Activated B cell treated with CpG ODN at 0.5 μM for 24 hours (primary cell): ENCODE measurements at regions not wholly inside any gene's neighbourhood (a gene's known extent, or its start where the extent isn't known, plus 50 kb on each side); places are given as distances from the start of the nearest gene placed in this dataset.

Experiments used
- ATAC-seq: fragments of 200-7000 bp; cut with Tn5 transposase; one replicate; pipeline ENCODE4 v1.10.0; 2021; ENCODE audit warnings: low read depth, mild to moderate bottlenecking, moderate library complexity
- CTCF ChIA-PET: fragments of 350-600 bp; sonication (Branson Sonifier 250); formaldehyde crosslinking; loops from one replicate; lab custom pipeline; 2021; ENCODE audit warnings: antibody characterized with exemption; lab: Charles Lee
- POLR2A ChIA-PET: fragments of 350-600 bp; sonication (Branson Sonifier 250); formaldehyde crosslinking; loops from one replicate; lab custom pipeline; 2021; ENCODE audit warnings: antibody characterized with exemption; lab: Charles Lee
- DNase-seq: peaks from one replicate; pipeline ENCODE4 v3.0.0; 2022
- H3K27ac Mint-ChIP-seq: one replicate; pipeline ENCODE4 v1.8.0; 2020; ENCODE audit warnings: mixed read lengths
- H3K27me3 Mint-ChIP-seq: one replicate; pipeline ENCODE4 v1.8.0; 2021; ENCODE audit warnings: mixed read lengths
- H3K36me3 Mint-ChIP-seq: one replicate; pipeline ENCODE4 v1.8.0; 2021; ENCODE audit warnings: low read depth, mixed read lengths
- H3K4me1 Mint-ChIP-seq: one replicate; pipeline ENCODE4 v1.8.0; 2021; ENCODE audit warnings: mixed read lengths
- H3K4me3 Mint-ChIP-seq: one replicate; pipeline ENCODE4 v1.8.0; 2020; ENCODE audit warnings: mild to moderate bottlenecking, mixed read lengths
- H3K9me3 Mint-ChIP-seq: one replicate; pipeline ENCODE4 v1.8.0; 2020; ENCODE audit warnings: mixed read lengths
- intact Hi-C: fragments of 100-400 bp; cut with micrococcal nuclease; formaldehyde crosslinking; loops from one replicate; pipeline ENCODE4 v1.15.1; 2024
- TF ChIP-seq, protein P1 (sequence below): fragments of 200-600 bp; IDR thresholded peaks from one replicate; pipeline ENCODE4 v1.8.0; 2022; ENCODE audit warnings: antibody characterized with exemption, mild to moderate bottlenecking

DNA sequence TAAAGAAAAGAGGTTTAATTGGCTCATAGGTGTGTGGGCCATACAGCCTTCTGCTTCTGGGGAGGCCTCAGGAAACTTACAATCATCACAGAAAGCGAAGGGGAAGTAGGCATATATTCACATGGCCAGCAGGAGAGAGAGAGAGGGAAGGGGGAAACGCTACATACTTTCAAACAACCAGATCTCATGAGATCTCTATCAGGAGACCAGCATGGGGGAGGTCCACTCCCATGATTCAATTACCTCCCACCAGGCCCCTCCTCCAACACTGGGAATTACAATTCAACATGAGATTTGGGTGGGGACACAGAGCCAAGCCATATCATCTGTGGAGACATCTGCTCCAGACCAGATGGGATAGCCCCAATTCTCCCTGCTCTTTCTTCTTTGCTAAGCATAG is 866.0 kb downstream of the BRD1 start:
- Mint-ChIP-seq H3K27ac (no peak overlapping the region), H3K27me3 (peaks cover 5% of the 10 kb centered on the region), H3K4me3 (no peak overlapping the region), H3K9me3 (no peaks in the 10 kb centered on the region), H3K36me3 (no peaks in the 10 kb centered on the region), H3K4me1 (no peaks in the 10 kb centered on the region)
- no peak for DNase-seq
- ATAC-seq, result no peak
- intact Hi-C loops, result no loop called here
- TF ChIP-seq, protein P1, sequence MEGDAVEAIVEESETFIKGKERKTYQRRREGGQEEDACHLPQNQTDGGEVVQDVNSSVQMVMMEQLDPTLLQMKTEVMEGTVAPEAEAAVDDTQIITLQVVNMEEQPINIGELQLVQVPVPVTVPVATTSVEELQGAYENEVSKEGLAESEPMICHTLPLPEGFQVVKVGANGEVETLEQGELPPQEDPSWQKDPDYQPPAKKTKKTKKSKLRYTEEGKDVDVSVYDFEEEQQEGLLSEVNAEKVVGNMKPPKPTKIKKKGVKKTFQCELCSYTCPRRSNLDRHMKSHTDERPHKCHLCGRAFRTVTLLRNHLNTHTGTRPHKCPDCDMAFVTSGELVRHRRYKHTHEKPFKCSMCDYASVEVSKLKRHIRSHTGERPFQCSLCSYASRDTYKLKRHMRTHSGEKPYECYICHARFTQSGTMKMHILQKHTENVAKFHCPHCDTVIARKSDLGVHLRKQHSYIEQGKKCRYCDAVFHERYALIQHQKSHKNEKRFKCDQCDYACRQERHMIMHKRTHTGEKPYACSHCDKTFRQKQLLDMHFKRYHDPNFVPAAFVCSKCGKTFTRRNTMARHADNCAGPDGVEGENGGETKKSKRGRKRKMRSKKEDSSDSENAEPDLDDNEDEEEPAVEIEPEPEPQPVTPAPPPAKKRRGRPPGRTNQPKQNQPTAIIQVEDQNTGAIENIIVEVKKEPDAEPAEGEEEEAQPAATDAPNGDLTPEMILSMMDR, result no peak
- POLR2A ChIA-PET, result no interaction called here
- CTCF ChIA-PET, result no interaction called here

DNA sequence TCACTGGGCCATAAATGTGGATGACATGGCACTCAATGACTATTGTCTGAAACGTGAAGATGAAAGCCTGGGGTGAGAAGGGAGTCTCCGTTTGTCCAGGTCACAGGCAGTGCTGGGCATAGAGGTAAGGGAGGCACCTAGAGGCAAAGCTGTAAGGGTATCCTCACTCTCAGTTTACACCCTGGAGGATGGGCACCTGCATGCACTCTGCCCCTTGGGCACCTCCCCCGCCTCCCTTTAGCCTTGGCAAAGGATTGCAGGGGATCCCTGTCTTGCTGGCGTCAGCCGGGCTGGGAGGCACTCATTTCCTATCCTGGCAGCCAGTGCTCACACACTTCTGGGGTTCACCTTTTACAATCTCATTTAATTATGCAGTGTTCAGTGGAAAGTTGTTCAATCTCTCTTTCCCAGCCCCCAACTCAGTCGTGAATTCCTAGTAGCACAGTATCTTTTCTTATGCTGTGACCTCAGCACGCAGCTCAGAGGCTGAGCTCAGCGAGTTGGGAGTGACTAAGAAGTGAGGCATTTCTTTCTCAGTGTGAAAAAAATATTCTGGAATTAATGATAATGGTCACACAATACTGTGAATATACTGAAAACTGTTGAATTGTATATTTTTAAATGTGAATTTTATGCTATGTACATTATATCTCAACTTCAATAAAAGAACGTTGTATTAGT is 866.6 kb downstream of the BRD1 start:
- POLR2A ChIA-PET, result no interaction called here
- ATAC-seq (no peak), DNase-seq (peak; percentile 1)
- Mint-ChIP-seq H3K27ac (no peak overlapping the region), H3K36me3 (no peaks in the 10 kb centered on the region), H3K4me3 (no peak overlapping the region), H3K27me3 (peaks cover 5% of the 10 kb centered on the region), H3K9me3 (no peaks in the 10 kb centered on the region), H3K4me1 (no peaks in the 10 kb centered on the region)
- intact Hi-C loops, result no loop called here
- CTCF ChIA-PET, result no interaction called here
- TF ChIP-seq, protein P1, result no peak

DNA sequence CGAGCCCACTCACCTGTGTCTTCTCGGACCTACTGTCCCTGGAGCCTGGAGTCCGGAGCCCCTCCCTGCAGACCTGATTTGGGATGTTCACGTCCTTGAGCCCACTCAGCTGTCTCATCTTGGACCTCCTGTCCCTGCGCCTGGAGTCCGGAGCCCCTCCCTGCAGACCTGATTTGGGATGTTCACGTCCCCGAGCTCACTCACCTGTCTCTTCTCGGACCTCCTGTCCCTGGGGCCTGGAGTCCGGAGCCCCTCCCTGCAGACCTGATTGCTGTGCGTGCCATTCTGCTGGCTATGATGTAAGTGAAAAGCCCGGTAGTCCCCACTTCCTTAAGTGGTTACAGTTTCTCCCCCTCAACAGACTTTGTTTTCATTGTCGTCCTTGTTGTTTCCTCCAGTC is 867.1 kb downstream of the BRD1 start:
- intact Hi-C loops, result no loop called here
- ChIA-PET CTCF (no interaction called here), POLR2A (no interaction called here)
- no peaks in the 10 kb centered on the region for H3K4me1 Mint-ChIP-seq
- TF ChIP-seq, protein P1, result no peak
- H3K27me3 Mint-ChIP-seq, result peaks cover 5% of the 10 kb centered on the region
- H3K27ac Mint-ChIP-seq, result no peak overlapping the region
- no peak overlapping the region for H3K4me3 Mint-ChIP-seq
- DNase-seq (no peak), ATAC-seq (no peak)
- H3K9me3 Mint-ChIP-seq, result no peaks in the 10 kb centered on the region
- H3K36me3 Mint-ChIP-seq, result no peaks in the 10 kb centered on the region

DNA sequence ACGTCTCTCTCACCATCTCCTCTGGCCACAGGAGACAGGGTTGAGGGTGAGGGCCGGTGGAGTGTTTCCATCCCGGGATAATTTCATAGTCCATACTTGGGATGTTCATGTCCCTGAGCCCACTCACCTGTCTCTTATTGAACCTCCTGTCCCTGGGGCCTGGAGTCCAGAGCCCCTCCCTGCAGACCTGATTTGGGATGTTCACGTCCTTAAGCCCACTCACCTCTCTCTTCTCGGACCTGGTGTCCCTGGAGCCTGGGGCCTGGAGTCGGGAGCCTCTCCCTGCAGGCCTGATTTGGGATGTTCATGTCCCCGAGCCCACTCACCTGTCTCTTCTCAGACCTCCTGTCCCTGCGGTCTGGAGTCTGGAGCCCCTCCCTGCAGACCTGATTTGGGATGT is 868.2 kb downstream of the BRD1 start:
- no peak overlapping the region for H3K27ac Mint-ChIP-seq
- H3K27me3 Mint-ChIP-seq, result peaks cover 5% of the 10 kb centered on the region
- ChIA-PET CTCF (no interaction called here), POLR2A (no interaction called here)
- H3K9me3 Mint-ChIP-seq, result no peaks in the 10 kb centered on the region
- no peaks in the 10 kb centered on the region for H3K4me1 Mint-ChIP-seq
- TF ChIP-seq, protein P1, result no peak
- H3K36me3 Mint-ChIP-seq, result no peaks in the 10 kb centered on the region
- ATAC-seq (no peak), DNase-seq (no peak)
- no peak overlapping the region for H3K4me3 Mint-ChIP-seq
- intact Hi-C loops, result no loop called here

DNA sequence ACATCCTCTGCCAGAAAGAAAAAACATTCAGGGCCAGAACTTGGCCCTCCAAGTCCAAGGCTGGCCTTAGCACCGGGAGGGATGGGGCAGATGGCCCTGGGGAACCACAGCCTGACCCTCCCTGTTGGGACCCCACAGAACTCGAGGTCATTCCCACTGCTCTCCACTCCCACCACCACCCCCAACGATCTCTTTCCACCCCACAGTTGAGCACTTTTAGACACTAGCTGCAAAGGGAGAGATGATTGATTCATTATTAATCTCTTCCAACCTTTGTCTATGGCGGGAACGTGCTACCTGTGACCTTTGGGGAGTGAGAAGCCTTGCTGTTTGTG is 869.7 kb downstream of the BRD1 start:
- no peak overlapping the region for H3K27ac Mint-ChIP-seq
- H3K4me3 Mint-ChIP-seq, result no peak overlapping the region
- TF ChIP-seq, protein P1, result no peak
- H3K27me3 Mint-ChIP-seq, result peaks cover 5% of the 10 kb centered on the region
- DNase-seq (no peak), ATAC-seq (no peak)
- intact Hi-C loops, result no loop called here
- H3K4me1 Mint-ChIP-seq, result no peaks in the 10 kb centered on the region
- CTCF ChIA-PET, result no interaction called here
- no peaks in the 10 kb centered on the region for H3K36me3 Mint-ChIP-seq
- POLR2A ChIA-PET, result no interaction called here
- no peaks in the 10 kb centered on the region for H3K9me3 Mint-ChIP-seq
